BJ (cell line): ENCODE measurements at regions not wholly inside any gene's neighbourhood (a gene's known extent, or its start where the extent isn't known, plus 50 kb on each side); places are given as distances from the start of the nearest gene placed in this dataset.

Source experiments
- CTCF ChIA-PET: fragments of 350-600 bp; formaldehyde crosslinking; extraction: SDS; loops from one replicate; lab custom pipeline; 2021; ENCODE audit warnings: antibody characterized with exemption, inconsistent platforms; lab: Yijun Ruan, JAX
- POLR2A ChIA-PET: fragments of 300-600 bp; sonication (Branson Sonifier 250); formaldehyde crosslinking; extraction: SDS; loops from one replicate; lab custom pipeline; 2021; ENCODE audit warnings: antibody characterized with exemption; lab: Charles Lee
- DNase-seq: peaks from one replicate; pipeline ENCODE4 v3.0.0-alpha.2; 2011; ENCODE audit warnings: low read depth
- H3K27me3 ChIP-seq: 2 replicates; pipeline ENCODE4 v1.6.0; 2011; ENCODE audit warnings: low read length; ENCODE audit not compliant: control insufficient read depth, insufficient read depth
- H3K36me3 ChIP-seq: 2 replicates; pipeline ENCODE4 v1.5.1; 2011; ENCODE audit warnings: low read length; ENCODE audit not compliant: control insufficient read depth, insufficient read depth
- H3K4me3 ChIP-seq: 2 replicates; pipeline ENCODE4 v1.5.1; 2011; ENCODE audit warnings: low read depth, mild to moderate bottlenecking, control low read depth, low read length
- TF ChIP-seq, protein P1 (sequence below): IDR thresholded peaks from 2 replicates; pipeline ENCODE4 v1.5.1; 2011; ENCODE audit warnings: low read depth, mild to moderate bottlenecking, control low read depth, inconsistent platforms, low read length, moderate library complexity; ENCODE audit not compliant: insufficient read depth

GRCh38 chr2:45320956-45321355 is 290.1 kb downstream of the SRBD1 start:
- Histone ChIP-seq H3K4me3 (no peak overlapping the region), H3K27me3 (peaks cover 2% of the 10 kb centered on the region; the same call in 1 of the 2 replicates), H3K36me3 (no peaks in the 10 kb centered on the region)
- TF ChIP-seq, protein P1, sequence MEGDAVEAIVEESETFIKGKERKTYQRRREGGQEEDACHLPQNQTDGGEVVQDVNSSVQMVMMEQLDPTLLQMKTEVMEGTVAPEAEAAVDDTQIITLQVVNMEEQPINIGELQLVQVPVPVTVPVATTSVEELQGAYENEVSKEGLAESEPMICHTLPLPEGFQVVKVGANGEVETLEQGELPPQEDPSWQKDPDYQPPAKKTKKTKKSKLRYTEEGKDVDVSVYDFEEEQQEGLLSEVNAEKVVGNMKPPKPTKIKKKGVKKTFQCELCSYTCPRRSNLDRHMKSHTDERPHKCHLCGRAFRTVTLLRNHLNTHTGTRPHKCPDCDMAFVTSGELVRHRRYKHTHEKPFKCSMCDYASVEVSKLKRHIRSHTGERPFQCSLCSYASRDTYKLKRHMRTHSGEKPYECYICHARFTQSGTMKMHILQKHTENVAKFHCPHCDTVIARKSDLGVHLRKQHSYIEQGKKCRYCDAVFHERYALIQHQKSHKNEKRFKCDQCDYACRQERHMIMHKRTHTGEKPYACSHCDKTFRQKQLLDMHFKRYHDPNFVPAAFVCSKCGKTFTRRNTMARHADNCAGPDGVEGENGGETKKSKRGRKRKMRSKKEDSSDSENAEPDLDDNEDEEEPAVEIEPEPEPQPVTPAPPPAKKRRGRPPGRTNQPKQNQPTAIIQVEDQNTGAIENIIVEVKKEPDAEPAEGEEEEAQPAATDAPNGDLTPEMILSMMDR = no peak
- ChIA-PET CTCF (no interaction called here), POLR2A (no interaction called here)
- DNase-seq = no peak

DNA sequence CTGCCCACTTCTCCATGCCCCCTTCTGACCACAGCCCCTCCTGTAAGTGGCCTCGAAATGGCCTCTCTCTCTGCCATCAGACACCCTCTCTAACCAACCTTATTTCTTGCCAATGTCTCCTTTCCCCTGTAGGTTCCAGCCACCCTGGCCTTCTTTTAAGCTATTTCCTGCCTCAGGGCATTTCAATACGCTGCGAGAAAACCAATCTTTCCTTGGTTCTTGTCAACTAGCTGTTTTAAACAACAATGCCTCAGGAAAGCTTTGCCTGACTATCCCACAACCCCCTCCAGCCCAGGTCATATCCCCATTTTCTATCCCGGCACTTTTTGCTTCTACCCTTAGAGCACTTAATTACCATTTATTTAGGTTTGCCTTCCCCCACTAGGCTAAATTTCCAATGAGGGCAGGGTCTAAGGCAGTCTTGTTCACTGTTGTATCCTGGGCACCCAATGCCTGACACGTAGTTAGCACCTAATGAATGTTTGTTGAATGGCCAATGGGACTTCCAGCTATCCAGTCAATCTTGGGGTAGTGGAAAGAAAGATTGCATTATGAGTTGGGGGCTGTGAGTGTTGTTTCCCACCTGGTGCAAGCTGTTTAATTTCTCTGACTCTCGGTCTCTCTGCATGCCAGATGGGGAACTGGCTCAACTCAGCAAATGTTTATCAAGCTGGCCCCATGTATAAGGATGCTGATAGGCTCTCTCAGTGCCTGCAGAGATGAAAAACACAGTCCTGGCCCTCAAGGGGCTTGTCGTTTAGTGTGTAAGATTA is 291.2 kb downstream of the SRBD1 start:
- DNase-seq = no peak
- ChIA-PET CTCF (no interaction called here), POLR2A (no interaction called here)
- TF ChIP-seq, protein P1 = no peak
- peaks cover 2% of the 10 kb centered on the region; the same call in 1 of the 2 replicates for H3K27me3 ChIP-seq
- no peak overlapping the region for H3K4me3 ChIP-seq
- no peaks in the 10 kb centered on the region for H3K36me3 ChIP-seq

DNA sequence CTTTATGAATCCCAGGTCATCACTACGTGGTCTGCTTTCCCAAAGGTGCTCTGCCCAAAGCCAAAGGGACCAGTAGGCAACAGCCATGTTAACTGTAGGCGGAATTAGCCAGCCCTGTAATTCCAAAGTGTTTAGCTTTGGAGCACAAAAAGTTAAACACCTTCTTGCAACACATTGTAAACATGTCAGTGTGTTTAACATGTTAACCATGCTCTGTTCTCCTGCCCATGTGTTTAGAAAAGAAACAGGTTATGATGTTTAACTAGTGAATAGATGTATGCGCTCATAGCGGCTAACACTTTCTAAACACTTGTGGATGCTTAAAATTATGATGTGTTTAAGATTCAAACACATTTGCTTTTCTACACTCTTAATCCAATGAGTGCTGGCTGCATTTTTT is 292.4 kb downstream of the SRBD1 start:
- Histone ChIP-seq H3K27me3 (peaks cover 4% of the 10 kb centered on the region; the same call in 1 of the 2 replicates), H3K36me3 (no peaks in the 10 kb centered on the region), H3K4me3 (no peak overlapping the region)
- POLR2A ChIA-PET = no interaction called here
- CTCF ChIA-PET = interaction anchor here (0.6 to 1.0 kb wide), 2 partner anchors 10 kb away, joined by 3 read pairs; no protein-coding TSS in a partner anchor
- TF ChIP-seq, protein P1 = no peak
- no peak for DNase-seq

DNA sequence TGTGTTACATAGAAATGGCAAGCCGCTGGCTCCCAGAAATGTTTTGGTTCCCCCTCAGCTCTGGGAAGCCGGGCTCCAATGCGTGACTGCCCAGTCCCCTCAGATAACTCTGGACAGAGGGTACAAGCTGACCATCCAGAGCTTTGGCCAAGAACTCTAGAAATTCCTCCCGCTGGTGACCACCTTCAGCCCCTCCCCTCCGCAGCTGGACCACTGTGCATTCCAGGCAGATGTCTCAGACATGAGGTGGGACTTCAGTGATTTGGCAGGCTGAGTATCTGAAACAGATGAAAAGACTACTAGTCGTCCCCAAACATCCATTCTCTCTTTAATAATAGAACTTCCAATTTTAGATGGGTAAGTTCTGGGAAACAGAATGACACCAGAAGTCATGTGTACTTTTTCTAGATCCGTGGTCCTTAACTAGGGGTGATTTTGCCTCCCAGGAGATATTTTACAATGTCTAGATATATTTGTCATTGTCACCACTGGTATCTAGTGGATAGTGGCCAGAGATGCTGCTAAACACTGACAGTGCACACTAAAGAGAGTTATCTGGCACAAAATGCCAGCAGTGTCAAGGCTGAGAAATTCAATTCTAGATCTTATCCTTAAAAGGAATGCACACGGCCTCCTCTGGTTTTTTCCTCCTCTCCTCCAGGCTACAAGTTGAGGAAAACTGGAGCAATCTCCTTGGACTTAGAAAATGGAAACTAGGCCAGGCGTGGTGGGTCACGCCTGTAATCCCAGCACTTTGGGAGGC is 294.3 kb downstream of the SRBD1 start:
- Histone ChIP-seq H3K27me3 (peaks cover 5% of the 10 kb centered on the region; the same call in 1 of the 2 replicates), H3K4me3 (no peak overlapping the region), H3K36me3 (no peaks in the 10 kb centered on the region)
- no peak for DNase-seq
- POLR2A ChIA-PET = no interaction called here
- TF ChIP-seq, protein P1 = no peak
- CTCF ChIA-PET = interaction anchor here (0.9 to 1.0 kb wide), 3 partner anchors 8 to 136 kb away, joined by 3 to 4 read pairs (median 3); no protein-coding TSS in a partner anchor

GRCh38 chr2:45315861-45316260 is 295.2 kb downstream of the SRBD1 start:
- ChIA-PET POLR2A (no interaction called here), CTCF (no interaction called here)

More at GRCh38 chr2:45315861-45316260, 295.2 kb downstream of the SRBD1 start:
- TF ChIP-seq, protein P1 = no peak
- Histone ChIP-seq H3K4me3 (no peak overlapping the region), H3K36me3 (no peaks in the 10 kb centered on the region), H3K27me3 (peaks cover 5% of the 10 kb centered on the region; the same call in 1 of the 2 replicates)
- no peak for DNase-seq
